Limb (tissue), 2 donors: ENCODE measurements at regions not wholly inside any gene's neighbourhood (a gene's known extent, or its start where the extent isn't known, plus 50 kb on each side); places are given as distances from the start of the nearest gene placed in this dataset.

ENCODE experiments used
- DNase-seq, 2 donors: peaks; one replicate each; pipeline ENCODE4 v3.0.0-alpha.2; 2016; ENCODE audit errors: extremely low spot score in 2 of 2

- DNase-seq = no peak
Observed at GRCh38 chr17:57174591-57174990, 81.7 kb upstream of the MSI2 start.

GRCh38 chr17:57178839-57179238, 77.5 kb upstream of the MSI2 start:
- no peak for DNase-seq

DNA sequence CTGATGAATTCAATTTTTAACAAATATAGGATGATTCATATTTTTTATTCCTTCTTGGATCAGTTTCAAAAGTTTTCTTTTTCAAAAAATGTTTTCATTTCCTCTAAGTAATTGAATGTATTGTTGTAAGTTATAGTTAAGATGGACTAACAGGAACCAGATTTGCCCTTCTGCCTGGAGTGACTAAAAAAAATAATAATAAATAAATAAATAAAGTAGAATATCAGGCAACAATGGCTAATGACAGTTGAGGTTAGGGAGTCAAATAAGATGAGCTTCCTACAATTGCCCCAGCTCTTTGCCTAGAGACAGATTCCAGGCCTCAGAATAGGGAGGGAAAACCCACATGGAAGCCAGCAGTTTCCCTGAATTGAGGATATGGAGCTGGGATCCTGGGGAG, 73.7 kb upstream of the MSI2 start:
- DNase-seq = no peak

DNA sequence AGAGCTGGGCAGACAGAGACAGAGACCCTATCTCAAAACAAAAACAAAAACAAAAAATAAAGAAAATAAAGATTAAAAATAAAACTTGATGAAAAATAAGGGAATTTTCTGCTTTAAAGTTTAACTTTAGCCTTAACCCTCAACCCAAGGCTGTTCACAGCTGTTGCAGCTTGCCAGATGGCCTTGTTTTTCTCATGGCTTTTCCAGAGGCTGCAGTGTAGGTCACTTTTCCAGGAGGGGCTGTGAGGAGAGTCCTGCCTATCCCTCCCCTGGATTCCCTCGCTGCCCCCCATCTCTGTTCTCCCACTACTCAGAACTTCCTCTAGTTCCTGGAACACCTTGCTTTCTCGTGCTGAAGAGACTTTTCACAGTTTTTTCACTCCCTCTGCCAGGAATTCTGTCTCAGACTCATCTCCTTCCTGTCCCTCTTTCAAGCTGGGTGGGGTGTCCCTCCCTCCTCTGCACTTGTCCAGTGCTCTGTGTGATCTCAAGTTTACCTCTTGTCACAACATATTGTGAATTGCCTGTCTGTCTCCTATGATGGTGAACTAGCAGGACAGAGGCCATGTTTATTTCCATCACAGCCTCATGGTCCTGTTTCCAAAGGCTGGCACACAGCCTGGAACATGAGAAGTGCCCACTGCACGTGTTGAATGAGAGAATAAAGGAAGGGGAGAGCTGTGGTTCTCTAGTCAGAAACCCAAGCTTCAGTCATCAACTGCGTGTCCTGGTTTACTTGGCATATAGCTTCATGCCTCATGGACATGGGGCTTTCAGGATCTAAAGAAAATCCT, 69.9 kb upstream of the MSI2 start:
- DNase-seq = peak; percentile 22 to 40

GRCh38 chr17:57187391-57187790, 68.9 kb upstream of the MSI2 start:
- DNase-seq = no peak

- no peak for DNase-seq
Observed at GRCh38 chr17:57195785-57196460, 60.4 kb upstream of the MSI2 start.

- DNase-seq = no peak
Observed at GRCh38 chr17:57197466-57198071, 58.8 kb upstream of the MSI2 start.

DNA sequence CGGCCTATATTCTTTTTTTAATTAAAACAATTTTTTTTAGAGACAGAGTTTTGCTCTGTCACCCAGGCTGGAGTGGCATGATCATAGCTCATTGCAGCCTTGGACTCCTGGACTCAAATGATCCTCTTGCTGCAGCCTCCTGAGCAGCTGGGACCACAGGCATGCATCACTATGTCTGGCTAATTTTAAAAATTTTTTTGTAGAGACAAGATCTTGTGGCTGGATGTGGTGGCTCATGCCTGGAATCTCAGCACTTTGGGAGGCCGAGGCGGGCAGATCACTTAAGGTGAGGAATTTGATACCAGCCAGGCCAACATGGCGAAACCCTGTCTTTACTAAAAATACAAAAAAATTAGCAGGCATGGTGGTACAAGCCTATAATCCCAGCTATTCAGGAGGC, 54.8 kb upstream of the MSI2 start:
- no peak for DNase-seq

GRCh38 chr17:57203040-57203439, 53.3 kb upstream of the MSI2 start:
- no peak for DNase-seq
